Fibroblast of the conjunctiva (primary cell): ENCODE measurements at regions not wholly inside any gene's neighbourhood (a gene's known extent, or its start where the extent isn't known, plus 50 kb on each side); places are given as distances from the start of the nearest gene placed in this dataset.

ENCODE experiments used
- DNase-seq: peaks from one replicate; pipeline ENCODE4 v3.0.0-alpha.2; 2010; ENCODE audit warnings: low read depth

GRCh38 chr1:116262995-116263385, 110.1 kb upstream of the ATP1A1 start:
- DNase-seq: no peak

DNA sequence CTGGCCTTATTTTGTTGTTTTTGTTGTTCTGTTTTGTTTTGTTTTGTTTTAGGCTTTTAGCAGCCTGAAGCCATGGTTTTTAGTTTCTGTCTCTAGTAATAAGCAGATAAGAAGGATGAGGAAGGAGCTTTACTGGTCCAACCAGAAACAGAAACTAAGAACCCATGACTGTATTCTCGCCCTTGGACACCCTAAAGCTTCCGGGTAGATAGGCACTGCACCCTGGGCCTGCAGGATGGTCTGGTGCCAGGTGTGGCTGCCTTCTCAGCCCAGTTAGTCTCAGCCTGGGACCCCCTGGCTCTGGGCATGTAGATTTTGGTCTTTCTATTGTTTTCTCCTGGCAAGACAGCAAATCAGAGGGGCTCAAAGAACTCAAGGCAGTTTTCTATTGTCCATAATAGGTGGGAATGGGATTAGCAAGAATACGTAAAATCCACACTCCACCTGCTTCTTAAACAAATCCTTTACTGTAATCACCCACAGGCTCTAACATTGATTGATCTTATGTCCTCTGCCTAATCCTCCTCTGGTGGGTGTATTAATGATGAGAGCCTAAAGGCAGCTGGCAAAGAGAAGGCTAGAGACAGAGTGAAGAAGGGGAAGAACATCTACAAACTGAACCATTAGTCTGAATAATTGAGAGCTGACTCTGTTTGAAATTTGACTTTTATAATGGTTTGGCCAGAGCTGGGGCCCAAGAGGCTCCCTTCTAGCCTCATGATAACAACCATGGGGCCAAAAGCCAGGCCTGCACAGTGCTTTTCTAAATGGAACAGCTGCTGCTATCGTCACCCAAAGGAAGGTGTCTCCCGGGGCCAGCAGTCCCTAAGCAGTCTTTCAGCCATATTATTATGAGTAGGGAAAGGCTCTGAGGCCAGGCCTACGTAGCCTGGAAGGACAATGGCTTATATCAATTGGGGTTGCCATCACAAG, 106.8 kb upstream of the ATP1A1 start:
- DNase-seq: no peak

GRCh38 chr1:116266864-116267212, 106.2 kb upstream of the ATP1A1 start:
- no peak for DNase-seq

GRCh38 chr1:116268211-116268610, 104.8 kb upstream of the ATP1A1 start:
- DNase-seq: peak; percentile 17

GRCh38 chr1:116270316-116271057, 102.6 kb upstream of the ATP1A1 start:
- no peak for DNase-seq

DNA sequence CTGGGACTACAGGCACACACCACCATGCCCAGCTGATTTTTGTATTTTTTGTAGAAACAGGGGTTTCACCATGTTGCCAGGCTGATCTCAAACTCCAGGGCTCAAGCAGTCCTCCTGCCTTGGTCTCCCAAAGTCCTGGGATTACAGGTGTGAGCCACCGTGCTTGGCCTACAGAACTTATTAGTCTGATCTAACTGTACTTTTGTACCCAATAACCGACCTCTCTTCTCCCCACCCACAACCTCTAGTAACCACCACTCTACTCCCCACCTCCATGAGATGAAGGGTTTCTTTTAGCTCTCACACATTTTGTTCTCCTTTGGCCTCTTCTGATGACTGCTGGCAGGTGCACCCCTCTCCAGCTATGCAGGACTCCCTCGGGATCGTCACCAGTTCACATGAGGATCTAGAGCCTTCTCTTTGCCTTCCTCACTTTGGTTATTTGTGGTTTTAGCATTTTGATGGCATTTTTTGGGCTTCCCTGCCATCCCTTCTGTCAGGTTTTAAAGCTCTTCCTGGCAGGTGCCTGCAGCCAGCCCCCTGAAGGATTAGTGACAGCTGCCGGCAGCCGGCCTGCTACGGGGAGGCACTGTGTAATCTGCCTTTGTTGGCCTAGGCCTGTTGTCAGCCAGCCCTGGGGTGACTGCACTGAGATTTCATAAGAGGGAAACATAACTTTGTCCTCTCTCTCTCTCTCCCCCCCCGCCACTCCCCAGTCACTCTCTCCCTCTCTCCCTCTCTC, 99.8 kb upstream of the ATP1A1 start:
- DNase-seq: no peak

GRCh38 chr1:116276532-116276931, 96.5 kb upstream of the ATP1A1 start:
- DNase-seq: no peak

DNA sequence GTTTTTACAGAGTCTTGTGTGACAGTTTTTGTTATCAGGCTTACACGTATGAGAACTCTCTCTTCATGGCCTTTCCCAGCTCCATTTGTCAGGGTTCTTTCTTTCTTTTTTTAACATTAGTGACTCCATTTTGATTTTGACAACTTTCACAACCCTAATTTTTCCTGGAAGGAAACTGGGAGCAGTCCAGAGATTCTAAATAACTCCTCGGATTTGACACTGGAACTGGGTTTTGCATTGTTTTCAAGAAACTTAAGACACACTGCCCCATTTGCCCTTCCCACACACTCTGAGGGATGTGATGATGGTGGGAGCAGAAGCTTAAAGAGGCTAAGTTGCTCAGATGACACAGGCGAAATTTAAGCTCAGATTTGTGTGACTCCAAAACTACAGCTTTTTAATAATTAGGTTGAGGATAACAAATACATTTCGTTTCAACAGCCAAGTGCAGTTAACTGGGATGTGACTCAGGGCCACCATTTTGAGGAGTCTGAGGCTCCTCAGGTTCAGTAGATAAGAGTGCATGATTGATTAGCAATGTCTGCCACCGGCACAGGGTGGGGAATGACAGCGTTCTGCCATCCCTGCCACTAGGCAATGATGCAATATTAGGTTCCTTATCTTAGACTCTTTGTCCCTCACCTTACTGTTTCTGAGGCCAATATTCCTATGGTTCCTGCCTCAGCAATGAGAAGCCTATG, 95.1 kb upstream of the ATP1A1 start:
- DNase-seq: no peak

GRCh38 chr1:116278541-116278866, 94.5 kb upstream of the ATP1A1 start:
- DNase-seq: no peak

DNA sequence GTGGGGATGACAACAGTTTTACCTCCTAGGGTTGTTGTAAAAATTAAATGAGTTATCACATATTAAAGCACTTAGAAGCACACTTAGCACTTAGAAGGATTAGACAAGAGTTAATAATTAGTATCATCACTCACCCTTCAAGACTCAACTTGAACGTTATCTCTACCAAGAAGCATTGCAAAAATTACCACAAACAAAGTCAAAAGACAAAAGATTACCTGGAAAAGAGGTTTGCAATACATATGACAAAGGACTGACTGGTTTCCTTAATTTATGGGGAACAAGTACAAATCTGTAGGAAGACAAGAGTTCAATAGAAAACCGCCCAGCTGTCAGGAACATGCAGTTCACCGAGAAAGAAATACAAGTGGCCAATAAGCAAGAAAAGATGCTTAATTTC, 93.3 kb upstream of the ATP1A1 start:
- no peak for DNase-seq

GRCh38 chr1:116284819-116285390, 88.1 kb upstream of the ATP1A1 start:
- no peak for DNase-seq

DNA sequence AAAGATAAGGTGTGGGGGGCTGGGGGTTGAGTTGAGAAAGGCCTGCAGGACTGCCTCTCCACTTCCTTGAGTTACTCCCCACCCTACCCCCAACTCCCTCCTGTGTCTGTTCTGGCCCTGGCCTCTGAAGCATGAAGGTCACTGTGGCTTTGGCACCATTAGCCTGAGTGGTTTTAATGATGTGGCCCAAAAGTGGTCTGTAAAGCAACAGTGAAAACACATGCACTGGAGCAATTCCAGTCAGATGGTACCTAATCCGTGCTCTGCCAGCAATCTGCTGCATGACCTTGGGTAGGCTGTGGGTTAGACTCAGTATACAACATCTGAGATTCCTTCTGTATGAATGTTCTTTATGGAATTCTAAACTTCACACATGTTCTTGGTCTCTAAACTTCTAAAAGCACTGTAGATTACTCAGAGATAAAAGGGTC, 86.5 kb upstream of the ATP1A1 start:
- peak; percentile 50 for DNase-seq

DNA sequence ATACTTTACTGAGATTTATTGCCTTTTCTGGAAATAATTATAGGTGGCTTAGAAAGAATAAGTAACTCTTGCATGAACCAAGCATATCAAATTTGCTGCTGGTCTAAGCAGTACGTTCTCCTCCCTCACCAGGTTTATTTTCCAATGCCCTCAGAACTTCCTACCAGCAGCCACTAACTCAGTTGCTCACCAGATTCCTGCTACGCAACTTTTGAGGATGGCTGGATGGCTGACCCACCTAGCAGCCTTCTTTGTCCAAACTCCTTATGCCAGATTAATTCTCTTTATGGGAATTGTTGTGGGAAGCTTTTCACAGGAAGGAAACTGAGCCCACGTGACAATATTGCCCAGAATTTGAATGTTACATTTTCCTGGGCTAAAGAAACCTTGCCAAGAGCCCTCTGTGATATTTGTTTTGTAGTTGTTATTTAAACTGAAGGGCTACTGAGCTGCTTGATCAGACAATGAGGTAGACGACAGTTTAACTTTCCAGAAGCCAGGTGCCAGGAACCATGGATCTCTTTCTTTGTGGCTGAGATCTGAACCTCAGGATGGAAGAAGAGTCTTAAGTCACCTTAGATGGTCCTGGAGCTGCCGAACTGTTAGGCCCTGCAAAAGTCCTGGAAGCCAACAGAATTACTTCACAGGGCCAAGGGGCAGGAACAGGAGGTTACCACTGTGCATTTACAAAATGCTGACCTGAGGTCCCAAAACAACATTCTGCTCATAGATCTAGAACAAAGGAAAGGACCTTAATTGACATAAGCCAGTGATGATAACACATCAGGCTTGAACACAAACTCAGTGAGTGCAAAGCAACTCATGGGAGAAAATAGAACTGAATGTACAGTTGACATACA, 85.5 kb upstream of the ATP1A1 start:
- DNase-seq: no peak

DNA sequence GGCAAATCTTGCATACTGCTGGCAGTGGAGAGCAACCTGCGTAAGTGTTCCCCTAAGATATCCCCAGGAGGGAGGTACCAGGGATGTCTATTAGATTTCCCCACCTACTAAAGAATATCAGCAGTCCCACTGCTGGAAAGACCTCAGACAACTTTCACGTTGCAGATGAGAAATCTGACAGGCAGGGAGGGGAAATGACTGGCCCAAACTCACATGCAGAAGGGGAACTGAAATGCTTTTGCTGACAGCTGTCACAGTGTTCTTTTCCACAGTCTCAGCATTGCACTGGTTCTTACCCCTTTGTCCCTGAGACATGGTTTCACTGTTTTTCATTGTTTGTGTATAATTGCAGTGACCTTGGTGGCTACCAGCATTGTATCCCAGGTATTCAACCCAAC, 84.8 kb upstream of the ATP1A1 start:
- DNase-seq: no peak

GRCh38 chr1:116289193-116289592, 83.9 kb upstream of the ATP1A1 start:
- DNase-seq: no peak

DNA sequence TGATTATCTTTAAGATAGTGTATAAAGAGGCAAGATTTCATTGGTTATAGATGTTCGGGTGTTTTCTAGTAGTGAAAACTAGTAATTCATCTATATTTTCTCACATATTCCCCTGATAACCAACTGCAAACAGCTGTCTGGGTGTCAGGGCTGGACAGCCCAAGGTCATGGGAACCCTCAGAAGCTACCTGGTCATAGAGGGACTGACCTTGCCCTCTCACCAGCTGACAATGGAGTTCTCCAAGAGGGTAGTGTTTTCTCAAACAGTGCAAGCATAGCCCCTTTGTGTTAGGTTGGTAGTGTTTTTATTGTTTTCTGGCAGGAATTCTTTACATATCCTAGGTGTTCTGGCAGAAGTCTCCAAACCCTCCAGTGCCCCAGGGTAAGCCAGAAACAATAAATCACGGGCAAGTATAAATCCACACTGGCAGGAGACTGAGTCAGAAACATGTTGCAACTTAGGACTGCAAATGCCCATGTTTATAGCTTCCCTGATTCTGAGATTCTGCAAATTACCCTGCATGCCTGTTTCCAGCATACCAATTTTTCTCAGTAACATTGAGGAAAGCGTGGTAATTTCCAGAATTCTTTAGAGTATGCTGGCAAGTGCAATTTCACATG, 82.8 kb upstream of the ATP1A1 start:
- DNase-seq: no peak

GRCh38 chr1:116291024-116291423, 82.0 kb upstream of the ATP1A1 start:
- DNase-seq: no peak

- DNase-seq: no peak
Observed at GRCh38 chr1:116292929-116293725, 79.9 kb upstream of the ATP1A1 start.

GRCh38 chr1:116297495-116298212, 75.4 kb upstream of the ATP1A1 start:
- no peak for DNase-seq
